SHP77 (cell line): ENCODE measurements at regions not wholly inside any gene's neighbourhood (a gene's known extent, or its start where the extent isn't known, plus 50 kb on each side); places are given as distances from the start of the nearest gene placed in this dataset.
A peak's percentile ranks its signal among the peaks of the same experiment; 100 is the strongest.

ENCODE experiments used
- DNase-seq, 2 experiments: peaks; one replicate each; lab custom pipeline; 2025; lab: John Stamatoyannopoulos, UW

DNA sequence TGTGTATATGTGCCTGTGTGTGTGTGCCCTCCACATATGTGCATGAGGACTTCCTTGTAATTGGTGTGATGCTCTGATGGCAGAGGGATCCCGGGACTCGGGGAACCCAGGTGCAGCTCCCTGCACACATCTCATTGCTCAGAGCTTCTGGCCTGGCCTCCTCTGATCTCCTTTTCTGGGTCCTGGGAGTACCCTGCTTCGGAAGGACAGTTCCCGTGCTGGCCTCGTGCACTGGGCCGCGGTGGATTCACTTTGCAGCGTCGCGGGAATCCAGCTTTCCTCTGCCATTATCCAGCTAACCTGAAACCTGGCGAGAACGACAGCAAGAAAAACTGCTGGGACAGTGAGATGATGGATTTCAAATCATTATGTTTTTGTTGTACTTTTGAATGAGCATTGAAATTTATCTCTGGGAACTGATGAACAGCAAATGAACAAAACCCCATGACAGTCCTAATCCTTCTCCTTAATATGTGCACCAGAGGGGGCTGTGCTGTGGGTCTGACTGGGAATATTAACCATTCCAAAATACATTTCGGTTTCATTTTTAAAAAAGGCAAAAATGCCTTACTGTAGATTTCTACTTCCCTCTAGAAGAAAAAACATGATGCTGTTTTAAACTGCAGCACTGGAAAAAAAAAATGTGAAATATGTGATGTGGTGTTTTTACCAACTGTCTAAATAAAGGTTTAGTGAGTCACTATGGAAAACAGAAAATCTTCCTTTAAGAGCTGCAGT lies 78.2 kb downstream of the PTGR3 start:
- no peak for DNase-seq

DNA sequence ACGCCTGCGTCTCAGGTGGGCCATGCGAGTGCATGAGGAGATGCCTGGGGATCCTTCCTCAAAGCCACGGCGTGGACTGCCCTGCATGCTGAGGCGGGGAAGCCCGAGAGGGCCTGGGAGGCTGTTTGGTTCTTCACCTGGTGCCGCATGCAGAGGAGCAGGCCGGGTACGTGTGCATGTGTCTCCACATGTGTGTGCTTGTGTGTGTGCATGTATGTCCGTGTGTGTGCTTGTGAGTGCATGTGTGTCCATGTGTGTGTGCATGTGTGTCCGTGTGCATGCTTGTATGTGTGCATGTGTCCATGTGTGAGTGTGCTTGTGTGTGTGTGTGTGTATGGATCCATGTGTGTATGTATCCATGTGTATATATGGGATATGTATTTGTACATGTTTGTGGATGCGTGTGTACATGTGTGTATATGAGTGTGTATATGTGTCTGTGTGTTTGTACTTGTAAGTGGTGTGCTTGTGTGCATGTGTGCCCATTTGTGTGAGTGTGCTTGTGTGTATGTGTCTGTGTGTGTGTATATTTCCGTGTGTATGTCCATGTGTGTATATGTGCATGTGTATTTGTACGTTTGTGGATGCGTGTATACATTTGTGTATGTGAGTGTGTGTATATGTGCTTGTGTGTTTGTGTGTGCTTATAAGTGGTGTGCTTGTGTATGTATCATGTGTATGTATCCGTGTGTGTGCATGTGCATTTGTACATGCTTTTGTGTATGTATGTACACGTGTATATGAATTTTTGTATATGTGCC lies 79.0 kb downstream of the PTGR3 start:
- no peak for DNase-seq

DNA sequence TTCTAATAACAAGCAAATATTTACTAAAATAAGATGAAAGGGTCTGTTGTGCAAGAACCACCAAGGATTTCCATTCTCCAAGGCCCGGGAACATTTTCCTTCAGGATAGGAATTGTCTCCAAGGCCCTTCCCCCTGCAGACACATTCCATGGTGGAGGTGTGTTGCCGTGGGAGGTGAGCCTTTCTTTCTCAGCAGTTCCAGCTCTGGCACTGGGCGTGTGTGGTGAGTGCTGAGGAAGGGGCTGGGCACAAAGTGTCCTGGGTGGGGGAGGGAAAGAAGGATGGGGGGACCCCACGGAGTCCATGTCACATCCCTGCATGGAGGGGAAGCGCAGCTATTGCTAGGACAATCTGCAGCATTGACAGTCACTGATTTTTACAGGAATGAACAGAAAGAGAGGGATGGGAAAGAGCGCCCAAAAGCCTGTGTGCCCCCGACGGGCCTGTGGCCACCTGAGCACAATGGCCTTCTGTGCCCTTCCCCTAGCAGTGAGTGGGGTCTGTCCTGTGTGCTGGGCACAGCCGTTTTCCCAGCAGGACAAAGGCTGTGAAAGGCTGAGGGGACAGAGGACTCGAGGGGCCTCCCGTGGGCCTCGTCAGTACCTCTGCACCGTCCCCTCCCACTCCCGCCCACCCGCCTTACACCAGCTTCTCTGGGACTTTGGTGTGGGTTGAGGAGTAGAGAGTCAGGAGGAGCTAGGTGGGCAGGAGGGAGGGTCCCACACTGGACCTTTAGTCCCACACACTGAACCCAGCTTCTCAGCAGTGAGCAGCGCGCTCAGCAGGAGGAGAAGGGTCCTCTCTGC lies 79.8 kb downstream of the PTGR3 start:
- no peak for DNase-seq

DNA sequence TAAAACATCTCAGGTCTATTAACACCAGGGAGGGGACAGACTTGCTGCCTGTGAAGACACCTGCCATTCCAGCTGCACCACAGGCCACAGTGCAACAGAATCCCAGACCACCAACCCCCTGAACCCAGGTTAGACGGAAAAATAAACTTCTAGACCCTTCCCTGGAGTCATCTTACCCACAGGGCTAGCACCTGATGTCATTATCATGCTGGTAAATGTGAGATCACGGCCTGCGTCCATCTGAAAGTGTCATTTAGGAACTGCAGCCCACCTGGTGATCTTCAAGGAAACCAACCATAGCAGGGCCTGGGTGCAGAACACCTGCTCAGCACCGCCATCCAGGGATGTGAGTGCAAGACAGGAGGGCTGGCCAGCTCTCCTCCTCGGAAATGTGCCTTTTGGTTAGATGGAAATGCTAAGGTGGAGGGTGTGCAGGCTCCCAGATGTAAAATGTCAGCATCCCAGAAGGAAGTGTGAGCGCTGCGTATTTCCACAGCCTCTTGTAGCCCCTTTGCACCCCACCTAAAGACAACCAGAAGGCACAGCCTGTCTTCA lies 80.8 kb downstream of the PTGR3 start:
- no peak for DNase-seq

DNA sequence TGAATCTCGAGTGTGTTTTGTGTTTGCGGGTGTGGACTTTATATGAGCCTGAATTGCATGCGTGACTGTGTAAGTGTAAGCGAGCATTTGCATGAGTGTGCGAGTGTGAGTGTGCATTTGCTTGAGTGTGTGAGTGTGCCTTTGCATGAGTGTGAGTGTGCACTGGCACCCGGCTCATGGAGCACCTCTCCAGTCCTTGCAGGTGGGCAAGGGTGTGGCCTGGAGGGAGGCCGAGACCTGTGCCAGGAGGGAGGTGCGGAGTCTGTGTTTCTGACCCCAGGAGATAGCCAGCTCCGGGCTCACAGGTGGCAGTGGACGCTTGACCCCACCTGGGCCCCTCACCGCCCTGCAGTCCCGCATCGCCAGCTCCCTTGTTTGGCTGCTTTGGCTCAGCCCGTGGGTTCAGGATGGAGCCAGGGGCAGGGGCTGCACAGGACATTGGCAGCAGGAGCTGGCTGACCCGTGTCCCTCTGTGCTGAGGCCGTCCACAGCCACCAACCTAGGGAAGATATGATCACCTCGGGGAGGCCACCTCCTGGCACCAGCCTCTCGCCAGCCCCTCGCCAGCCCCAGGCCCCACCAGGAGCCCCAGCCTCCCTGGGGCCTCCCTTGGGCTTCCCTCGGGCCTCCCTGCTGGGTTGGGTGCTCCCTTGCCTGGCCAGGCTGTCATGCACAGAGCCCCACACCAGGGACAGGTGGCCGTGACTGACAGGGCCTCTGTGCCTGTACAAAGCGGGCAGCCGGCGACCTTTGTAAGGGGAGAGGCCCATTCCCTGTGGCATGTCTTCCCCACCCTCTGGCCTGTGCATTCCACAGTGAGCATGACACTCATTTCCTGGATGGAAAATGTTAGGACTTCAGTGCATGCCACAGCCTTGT lies 81.6 kb downstream of the PTGR3 start:
- DNase-seq = no peak

DNA sequence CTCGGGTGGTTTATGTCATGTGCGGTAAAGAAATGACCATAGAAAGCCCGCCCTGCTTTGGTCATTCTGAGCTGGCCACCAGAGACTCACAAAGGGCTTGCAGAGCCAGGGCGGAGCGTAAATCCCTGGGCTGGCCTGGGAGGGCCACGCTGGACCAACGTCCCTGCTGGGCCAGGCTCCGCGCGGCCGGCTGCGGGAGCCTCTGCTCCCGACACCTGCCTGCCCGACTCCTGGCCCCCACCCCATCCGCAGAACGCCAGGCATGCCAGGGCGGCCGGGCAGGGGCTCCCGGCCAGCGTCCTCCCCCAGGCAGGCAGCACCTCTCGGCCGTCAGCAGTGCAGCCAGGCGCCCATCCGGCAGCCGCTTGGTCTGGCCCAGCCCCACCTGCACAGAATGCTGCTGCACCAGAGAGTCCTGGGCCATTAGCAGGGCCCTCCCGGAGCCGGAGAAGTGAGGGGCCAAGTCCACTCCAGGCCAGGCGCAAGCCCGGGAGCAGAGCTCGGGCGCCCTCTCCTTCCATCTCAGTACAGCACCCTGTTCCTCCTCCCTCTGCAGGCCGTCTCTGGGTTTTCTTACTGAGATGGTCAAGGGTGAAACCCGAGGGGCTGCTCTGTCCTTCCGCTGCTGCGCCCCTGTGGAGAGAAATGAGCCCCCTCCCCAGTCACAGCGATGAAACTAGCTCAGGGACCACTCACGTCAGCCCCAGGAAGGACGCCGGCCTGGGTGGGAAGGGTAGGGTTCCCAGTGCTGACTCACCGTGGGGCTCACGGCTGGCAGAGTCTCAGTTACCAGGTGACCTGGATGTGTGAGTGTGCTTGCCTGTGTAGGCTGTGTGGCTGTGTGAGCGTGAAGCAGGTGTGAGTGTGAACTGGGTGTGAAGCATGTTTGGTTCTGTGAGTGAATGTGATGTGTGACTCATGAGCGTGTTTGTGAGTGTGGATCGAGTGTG lies 83.3 kb downstream of the PTGR3 start:
- peak; percentile 53 to 67 for DNase-seq

DNA sequence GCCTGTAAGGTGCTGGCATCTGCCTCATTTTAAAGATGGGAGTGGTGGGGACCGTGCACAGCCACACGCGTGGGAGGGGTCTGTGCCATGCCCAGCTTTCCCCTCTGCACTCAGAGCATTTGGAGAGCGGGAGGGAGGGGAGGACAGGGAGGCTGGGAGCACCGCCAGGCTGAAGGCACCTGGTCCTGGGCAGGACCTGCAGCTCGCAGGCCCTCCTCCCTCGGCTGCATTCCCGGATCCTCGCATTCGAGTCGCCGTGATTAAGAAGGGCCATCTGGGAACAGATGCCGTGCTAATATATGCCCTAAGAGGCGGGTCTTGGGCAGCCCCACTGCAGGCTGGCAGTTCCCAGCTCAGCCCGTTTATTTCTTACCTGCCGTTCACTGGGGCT lies 84.0 kb downstream of the PTGR3 start:
- DNase-seq = peak in 1 of 2 experiments; percentile 27

DNA sequence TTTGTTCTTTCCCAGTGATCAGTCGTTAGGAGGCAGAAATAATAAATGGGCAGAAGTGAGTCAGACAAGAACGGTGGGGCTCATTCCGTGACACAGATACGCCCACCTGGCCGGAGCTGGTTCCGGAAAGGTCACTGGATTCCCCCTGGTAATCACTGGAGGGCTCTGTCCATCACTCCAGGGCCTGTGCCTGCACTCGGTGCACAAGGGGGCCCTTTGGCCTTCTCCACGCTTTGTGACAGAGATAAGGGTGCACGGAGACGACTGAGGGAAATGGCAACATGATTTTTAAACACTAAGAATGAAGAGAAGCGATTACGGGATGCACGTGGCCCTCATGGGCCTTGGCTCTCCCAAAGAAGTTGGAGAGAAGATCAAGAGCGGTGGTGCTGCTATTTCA lies 84.4 kb downstream of the PTGR3 start:
- no peak for DNase-seq

DNA sequence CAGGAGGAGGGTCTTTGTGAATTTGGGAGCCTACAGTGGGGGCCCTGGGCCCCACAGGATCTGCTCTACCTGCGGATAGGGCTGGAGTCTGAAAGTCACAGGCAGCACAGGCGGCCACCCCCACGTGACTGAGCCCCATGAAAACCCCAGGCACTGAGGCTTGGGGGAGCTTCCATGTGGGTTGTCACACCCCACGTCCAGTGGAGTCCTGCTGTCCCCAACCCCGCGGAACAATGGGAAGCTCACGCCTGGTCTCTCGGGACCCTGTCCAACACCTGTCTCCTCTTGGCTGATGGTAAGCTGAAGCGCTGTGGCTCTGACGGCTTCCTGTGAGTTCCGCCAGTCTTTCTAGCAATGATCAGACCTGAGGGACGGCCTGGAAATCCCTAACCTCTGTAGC lies 85.8 kb downstream of the PTGR3 start:
- no peak for DNase-seq

DNA sequence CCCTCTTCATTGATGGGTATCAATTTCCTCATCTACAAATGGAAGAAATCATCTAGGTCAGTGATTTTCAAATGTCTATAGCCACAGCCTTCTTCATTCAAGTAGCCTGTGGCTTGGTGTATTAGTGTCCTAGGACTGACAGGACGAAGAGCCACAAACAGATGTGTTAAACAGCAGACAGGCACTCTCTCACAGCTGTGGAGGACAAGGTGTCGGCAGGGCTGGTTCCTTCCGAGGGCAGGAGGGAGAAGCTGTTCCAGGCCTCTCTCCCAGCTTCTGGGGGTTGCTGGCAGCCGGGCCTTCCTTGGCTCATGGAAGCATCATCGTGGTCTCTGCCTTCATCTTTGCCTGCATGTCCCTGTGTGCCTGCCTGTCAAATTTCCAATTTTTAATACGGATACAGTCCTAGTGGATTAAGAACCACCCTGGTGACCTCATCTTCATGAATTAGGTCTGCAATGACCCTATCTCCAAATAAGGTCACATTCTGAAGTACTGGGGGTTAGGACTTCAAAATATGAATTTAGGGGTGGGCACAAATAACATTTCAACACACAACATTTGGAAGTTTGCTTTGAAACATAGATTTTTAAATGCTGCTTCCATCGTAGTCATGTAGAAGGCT lies 86.5 kb downstream of the PTGR3 start:
- no peak for DNase-seq

DNA sequence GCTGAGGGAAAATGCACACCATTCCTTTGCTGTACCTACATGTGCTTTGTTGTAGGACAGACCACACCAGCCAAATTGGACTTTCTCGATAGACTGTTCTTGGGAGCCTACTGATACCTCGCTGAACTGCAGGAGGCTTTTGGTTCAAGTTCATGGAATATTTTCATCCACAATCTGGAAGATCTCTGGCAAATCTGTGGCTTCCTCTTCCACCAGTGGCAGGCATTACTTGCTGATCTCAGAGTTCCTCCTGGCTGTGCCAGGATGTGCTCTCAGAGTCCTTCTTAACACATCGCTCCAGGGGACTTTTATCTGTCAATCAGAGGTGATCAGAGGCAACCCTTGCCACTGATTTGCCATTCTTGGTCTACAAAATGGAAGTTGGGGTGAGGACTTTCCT lies 87.7 kb downstream of the PTGR3 start:
- no peak for DNase-seq

DNA sequence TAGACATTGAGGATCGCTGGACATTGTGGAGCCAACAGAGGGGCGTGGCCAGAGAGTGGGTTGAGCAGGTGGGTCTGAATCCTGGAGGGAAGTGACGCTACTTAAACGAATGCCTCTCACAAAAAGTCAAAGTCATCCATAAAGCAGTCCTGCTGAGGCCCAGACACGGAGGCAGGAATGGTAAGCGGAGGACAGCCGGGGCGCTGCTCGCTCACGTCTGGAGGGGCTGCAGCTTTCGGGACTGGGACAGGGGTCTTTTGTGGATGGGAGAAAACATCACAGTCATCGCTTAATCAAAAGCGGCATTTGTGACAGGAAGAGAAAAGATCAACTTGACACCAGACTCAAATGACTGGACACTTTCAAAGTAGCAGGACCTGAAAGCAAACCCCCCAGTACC lies 88.4 kb downstream of the PTGR3 start:
- no peak for DNase-seq

DNA sequence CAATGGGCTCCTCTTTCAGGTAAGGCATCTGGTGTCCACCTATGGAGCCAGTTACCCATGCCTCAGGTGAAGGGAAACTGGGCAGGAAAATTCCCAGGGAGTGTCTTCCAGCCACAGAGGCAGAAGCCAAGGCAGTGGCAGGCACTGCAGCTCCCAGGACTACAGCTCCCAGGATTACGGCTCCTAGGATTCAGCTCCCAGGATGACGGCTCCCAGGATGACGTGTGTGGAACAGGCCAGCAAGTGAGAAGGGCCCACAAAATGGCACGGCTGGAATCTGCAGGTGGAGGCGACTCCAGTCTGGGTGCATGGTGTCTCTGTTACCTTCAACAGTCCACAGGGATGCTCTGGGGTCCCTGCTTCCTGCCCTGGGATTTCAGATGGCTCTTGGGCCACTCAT lies 92.1 kb downstream of the PTGR3 start:
- no peak for DNase-seq

DNA sequence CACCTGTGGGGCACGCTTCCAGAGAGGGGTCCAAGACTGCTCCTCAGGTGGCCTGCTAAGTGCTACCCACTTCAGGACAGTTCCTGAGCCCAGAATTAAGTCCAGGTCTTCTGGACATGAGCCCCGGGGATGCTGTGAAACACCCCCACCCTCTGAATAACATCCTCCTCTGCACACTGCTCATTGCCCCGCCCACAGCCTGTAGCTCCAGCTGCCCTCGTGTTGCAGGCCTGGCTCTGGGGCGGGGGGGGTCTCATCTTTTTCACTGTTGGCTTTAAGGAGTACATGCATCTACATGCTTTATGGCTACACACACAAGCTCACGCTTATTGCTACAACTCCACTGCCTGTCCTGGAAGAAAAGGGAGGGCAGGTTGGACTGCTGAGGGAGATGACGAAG lies 92.8 kb downstream of the PTGR3 start:
- DNase-seq = no peak

DNA sequence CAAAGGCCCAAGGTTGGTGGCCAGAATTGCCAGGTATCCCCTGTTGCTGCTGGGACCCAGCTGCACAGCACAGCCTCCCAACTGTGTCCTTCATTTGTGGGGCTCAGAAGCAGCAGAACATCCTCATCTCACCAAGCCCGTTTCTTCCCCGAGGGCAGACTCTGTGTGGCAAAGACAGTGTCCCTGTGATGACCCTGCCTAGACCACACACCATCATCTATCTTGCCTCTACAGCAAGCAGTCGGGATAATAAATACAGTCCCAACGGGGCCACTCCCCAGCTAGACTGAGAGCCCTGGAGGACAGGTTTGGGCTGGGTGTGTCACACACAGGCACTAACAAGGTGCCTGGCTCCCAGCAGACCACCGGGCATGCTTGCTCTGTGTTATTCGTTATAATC lies 93.4 kb downstream of the PTGR3 start:
- no peak for DNase-seq
